IPS DF 4.7 (cell line): ENCODE measurements at regions not wholly inside any gene's neighbourhood (a gene's known extent, or its start where the extent isn't known, plus 50 kb on each side); places are given as distances from the start of the nearest gene placed in this dataset.
"Not testable (repeated sequence)": the region's sequence is repeated elsewhere in the genome, so short reads cannot be mapped to it uniquely, and the experiment has no call there.

Experiments used
- DNase-seq: peaks from one replicate; pipeline ENCODE4 v3.0.0-alpha.2; 2013; ENCODE audit warnings: low spot score; ENCODE audit errors: extremely low read depth

DNA sequence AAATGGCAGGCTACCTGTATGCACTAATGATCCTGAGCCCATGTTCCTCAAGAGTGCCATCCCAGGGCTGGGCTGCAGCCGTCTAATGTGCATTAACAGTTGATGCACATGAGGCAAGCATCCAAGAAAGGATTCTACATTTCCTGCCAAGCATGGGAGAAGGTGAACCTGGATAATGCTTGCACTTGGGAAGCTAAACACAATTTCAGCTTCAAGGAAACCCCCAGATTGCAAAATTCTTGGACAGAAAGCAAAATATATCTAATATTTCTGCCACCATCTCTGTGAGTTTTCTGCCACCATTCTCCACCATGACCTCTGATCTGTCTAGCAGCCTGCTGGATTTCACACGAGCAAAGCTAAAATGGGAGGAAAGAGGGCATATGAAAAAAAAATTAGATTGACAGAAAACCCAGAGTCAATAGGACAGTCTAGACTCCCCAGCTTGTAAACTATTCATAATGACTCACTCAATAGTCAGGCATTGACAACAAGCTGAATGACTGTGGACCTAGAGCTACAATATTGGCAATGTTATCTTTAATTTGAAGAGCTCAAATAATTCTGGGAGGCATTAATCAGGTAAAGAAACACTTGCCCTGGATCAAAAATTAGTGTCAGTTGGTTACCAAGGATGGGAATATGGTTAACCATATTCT lies 91.9 kb upstream of the BCL2L14 start:
- DNase-seq: no peak

GRCh38 chr12:11980115-11980514 lies 90.6 kb upstream of the BCL2L14 start:
- no peak for DNase-seq

GRCh38 chr12:11981121-11981733 lies 89.5 kb upstream of the BCL2L14 start:
- no peak for DNase-seq

DNA sequence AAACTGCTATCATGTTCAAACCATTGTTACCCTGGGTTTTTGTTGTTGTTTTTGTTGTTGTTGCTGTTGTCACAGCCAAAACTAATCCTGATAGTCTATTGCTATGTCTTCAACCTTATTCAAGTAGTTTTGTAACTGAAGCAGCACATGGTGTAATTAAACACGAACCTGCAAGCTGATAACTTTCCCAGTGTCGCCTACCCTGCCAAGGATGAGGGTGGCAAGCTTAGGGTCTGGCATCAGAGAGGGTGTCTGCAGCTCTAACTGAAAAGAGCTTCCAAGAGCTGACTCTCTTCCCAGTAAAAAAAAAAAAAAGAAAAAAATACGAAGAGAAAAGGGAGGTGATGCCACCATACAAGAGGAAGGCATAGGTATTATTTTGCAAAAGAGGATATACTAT lies 86.3 kb upstream of the BCL2L14 start:
- no peak for DNase-seq

DNA sequence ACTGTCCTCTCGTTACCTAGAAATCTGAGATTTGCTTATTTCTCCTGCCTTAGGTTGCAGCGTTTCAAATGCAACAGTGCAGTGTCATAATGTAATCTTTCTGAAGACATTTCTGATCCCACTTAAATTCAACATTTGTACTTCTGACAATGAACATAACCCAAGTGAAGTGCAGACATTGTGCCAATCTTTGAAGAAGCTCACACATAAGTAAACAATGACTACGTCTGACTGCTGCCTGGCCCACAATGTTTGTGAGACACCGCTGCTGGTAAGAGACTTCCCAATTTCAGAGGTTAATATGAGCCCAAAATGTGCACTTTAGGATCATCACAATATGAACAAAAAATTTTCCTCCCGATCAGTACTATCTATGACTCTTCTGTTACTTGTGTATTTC lies 84.6 kb upstream of the BCL2L14 start:
- no peak for DNase-seq

DNA sequence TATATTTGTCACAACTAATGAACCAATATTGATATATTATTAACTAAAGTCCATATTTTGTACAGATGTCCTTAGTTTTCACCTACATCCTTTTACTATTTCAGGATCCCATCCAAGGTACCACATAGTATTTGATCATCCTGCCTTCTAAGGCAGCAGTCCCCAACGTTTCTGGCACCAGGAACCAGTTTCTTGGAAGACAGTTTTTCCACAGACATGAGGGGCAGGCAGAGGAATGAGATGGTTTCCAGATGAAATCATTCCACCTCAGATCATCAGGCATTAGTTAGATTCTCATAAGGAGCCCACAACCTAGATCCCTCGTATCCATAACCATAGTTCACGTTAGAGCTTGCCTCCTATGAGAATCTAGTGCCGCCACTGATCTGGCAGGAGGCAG lies 82.8 kb upstream of the BCL2L14 start:
- no peak for DNase-seq

- no peak for DNase-seq
These were observed 79.1 kb upstream of the BCL2L14 start for GRCh38 chr12:11991604-11992003.

- no peak for DNase-seq
These were observed 78.2 kb upstream of the BCL2L14 start for GRCh38 chr12:11992515-11992914.

DNA sequence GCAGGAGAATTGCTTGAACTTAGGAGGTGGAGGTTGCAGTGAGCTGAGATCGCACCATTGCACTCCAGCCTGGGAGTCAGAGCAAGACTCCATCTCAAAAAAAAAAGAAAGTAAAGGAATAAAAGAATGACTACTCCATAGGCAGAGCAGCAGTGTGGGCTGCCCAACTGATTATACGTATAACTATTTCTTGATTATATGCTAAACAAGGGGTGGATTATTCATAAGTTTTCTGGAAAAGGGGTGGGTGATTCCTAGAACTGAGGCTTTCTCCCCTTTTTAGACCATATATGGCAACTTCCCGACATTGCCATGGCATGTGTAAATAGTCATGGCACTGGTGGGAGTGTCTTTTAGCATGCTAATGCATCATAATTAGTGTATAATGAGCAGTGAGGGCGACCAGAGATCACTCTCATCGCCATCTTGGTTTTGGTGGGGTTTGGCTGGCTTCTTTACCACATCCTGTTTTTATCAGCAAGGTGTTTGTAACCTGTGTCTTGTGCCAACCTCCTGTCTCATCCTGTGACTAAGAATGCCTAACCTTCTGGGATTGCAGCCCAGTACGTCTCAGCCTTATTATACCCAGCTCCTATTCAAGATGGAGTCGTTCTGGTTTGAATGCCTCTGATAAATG lies 72.3 kb upstream of the BCL2L14 start:
- not testable (repeated sequence) for DNase-seq

- no peak for DNase-seq
These were observed 71.8 kb upstream of the BCL2L14 start for GRCh38 chr12:11998944-11999315.

DNA sequence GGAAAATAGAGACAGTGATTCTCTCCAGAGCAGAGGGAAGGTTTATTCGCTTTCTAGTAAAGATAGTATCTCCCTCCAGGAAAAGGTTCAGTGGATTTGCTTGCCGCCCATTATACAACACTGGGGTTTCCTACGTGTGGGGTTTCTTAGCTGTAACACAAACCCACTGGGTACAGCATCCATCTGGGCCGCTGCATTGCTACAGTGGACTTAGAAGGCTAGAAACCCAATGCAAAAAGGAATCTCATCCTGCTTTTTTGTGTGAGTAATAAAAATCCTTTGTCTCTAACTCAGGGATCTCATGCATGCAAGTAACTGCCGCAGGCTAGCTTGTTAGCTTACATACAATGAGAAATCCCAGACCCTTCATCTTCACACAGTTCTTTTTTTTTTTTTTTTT lies 67.1 kb upstream of the BCL2L14 start:
- no peak for DNase-seq

DNA sequence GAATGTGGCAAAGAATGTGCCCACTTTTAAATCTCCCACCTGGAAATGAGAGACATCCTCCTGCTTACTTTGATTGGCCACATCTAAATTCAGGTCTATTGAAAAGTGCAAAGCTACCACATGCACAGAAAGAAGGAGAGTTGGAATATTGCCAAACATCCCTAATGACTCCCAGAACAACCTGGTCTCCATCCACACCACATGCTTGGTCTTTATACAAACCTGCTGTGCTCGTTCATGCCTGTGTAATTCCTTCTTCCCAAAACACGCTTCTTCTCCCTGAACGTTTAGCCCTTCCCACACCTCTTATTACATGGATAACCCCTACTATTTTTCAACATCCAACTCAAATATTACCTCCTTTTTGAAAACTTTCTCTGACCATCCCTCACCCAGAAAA lies 66.2 kb upstream of the BCL2L14 start:
- no peak for DNase-seq

- DNase-seq: no peak
These were observed 63.6 kb upstream of the BCL2L14 start for GRCh38 chr12:12007001-12007712.

DNA sequence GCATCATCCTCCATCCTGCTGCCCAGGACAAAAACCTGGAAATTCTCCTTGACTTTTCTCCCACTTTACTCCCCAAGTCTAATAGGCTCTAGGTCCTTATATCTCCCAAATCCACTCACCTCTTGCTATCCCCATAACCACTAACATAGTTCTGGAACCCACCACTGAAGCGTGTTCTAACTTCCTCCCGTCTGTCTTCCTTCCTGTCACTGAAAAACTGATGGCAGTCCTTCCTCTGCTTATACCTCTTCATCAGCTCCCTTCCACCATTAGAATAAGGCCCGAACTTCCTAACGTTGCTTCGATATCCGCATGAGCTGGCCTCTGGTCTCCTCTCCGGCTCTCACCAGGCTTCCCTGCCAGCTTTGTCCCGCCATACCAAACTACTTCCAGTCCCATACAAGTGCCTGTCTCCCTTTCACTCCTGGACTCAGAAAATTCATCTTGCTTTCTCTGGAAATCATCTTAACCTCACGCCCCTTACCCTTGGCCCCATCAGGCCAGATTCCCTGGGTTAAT lies 63.0 kb upstream of the BCL2L14 start:
- DNase-seq: no peak

- DNase-seq: no peak
These were observed 62.4 kb upstream of the BCL2L14 start for GRCh38 chr12:12008232-12008850.

GRCh38 chr12:12008931-12009611 lies 61.7 kb upstream of the BCL2L14 start:
- peak; percentile 97 for DNase-seq

DNA sequence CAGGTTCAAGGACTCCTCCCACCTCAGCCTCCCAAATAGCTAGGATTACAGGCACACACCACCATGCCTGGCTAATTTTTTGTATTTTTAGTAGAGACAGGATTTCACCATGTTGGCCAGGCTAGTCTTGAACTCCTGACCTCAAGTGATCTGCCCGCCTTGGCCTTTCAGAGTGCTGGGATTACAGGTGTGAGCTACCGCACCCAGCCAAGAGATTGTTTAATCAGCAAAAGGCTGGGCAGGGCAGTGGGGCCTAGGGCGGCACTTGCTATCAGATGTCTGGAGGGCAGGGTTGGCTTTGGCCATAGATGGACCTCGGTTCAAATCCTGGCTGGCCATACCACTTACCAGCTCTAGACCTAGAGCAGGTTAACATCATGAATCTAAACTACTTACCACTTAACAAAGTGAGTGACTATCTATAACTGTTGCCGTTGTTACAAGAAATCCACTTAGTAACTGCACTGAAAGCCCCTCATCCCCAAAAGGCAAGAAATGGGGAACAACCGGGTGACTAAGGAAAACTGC lies 60.9 kb upstream of the BCL2L14 start:
- DNase-seq: not testable (repeated sequence)

DNA sequence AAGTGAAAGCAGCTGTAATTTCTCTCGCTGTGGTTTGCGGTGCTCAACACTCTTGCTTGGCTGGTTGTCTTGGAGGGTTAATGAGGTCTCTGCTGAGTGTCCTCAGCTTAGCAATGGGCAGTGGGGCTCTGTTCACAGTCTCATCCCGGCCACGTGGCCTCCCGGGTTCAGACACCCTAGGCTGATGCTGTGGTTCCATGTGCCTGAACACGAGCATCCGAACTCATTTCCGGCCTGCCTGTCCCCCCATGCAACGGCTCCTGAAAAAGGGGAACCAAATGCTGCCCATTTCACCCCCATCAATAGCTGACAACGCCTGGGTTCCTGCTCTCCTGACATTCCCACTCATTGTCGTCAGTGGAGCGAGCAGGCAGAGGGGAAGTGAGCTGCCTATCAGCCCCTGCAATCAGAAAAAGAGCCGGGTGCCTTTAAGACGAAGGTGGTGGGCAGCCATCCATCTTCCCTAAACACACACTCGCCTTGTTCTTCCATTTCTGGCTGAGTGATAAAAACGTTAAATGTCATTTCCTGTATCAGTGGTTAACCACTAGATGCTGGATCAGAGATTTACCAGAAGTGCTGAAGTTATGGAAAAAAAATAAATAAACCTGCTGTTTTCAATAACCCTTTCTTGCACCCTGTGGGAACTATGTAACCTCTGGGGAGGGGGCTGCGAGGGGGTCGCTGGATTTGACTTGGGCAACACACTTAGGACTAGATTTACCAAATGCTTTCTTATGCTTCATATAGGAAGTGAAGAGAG lies 60.3 kb upstream of the BCL2L14 start:
- DNase-seq: no peak

GRCh38 chr12:12011880-12012260 lies 58.9 kb upstream of the BCL2L14 start:
- no peak for DNase-seq

DNA sequence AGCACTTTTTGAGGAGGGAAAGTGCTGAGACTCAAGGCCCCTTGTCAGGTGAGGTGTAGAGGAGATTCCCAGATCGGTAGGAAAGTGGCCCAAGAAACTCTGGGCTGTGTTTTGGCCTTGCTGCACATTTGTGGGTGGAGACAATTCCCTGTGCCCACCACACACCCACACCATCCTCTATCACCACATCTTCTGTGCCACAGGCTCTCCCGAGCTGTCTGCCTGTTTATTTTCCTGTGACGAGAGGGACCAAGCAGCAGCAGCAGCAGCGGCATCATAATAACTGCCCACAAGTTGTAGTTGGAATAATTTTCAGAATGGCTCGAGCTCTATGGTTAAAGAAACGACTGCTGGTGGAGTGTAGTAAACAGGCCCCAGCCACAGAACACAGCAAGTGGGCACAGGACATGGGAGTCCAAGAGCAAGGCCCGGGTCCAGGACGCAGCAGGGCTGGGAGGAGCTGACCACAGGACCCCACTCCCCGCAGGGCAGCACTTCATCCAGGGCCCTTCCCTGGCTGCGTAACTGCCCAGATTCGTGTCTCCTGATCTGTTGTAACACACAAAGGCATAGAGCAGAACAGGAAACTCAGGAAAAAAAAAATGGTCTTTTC lies 55.6 kb upstream of the BCL2L14 start:
- no peak for DNase-seq
